Skeletal muscle satellite cell (primary cell): ENCODE measurements at regions not wholly inside any gene's neighbourhood (a gene's known extent, or its start where the extent isn't known, plus 50 kb on each side); places are given as distances from the start of the nearest gene placed in this dataset.

ENCODE experiments used
- H3K27me3 ChIP-seq: 2 replicates; pipeline ENCODE4 v1.7.0; 2013; ENCODE audit warnings: low read length; ENCODE audit not compliant: control insufficient read depth, insufficient read depth
- H3K36me3 ChIP-seq: 2 replicates; pipeline ENCODE4 v1.7.0; 2013; ENCODE audit warnings: mild to moderate bottlenecking, control low read depth, low read length; ENCODE audit not compliant: insufficient read depth
- H3K4me1 ChIP-seq: 2 replicates; pipeline ENCODE4 v1.7.0; 2013; ENCODE audit warnings: low read length; ENCODE audit not compliant: control insufficient read depth, insufficient read depth
- H3K4me2 ChIP-seq: 2 replicates; pipeline ENCODE4 v1.7.0; 2013; ENCODE audit warnings: mild to moderate bottlenecking, low read length
- H3K4me3 ChIP-seq: 2 replicates; pipeline ENCODE4 v1.7.0; 2013; ENCODE audit warnings: low read length
- H3K9ac ChIP-seq: 2 replicates; pipeline ENCODE4 v1.7.0; 2013; ENCODE audit warnings: mild to moderate bottlenecking, low read depth, low read length, moderate library complexity
- H3K9me3 ChIP-seq: replicated peaks from 2 replicates; pipeline ENCODE4 v1.7.0; 2013; ENCODE audit warnings: mild to moderate bottlenecking, control low read depth, low read length

DNA sequence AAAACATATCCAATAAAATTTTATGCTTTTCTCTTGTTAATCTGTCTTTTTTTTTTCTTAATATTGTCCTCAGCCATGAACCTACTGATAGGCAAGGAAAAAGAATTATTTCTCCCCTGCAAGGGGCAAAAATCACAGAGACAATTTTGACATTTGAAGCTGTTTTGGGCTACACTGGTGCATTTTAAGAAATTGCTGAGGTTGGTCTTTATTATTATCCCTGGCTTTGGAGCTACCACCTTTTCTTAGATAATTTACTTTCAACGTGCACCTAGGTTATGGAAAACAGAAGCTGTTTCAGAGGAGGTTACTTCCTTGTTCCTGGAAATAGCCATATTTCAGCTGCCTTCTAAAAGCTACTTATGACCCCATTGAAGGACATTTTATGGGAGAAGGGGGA lies 195.5 kb upstream of the KYNU start:
- Histone ChIP-seq H3K36me3 (no peaks in the 10 kb centered on the region), H3K4me3 (no peak overlapping the region), H3K27me3 (no peaks in the 10 kb centered on the region), H3K9ac (no peak overlapping the region), H3K9me3 (no peaks in the 10 kb centered on the region), H3K4me2 (no peak overlapping the region), H3K4me1 (no peaks in the 10 kb centered on the region)

GRCh38 chr2:142678164-142678563 lies 199.3 kb upstream of the KYNU start:
- Histone ChIP-seq H3K27me3 (no peaks in the 10 kb centered on the region), H3K4me1 (no peaks in the 10 kb centered on the region), H3K4me2 (no peak overlapping the region), H3K9ac (no peak overlapping the region), H3K9me3 (no peaks in the 10 kb centered on the region), H3K36me3 (no peaks in the 10 kb centered on the region), H3K4me3 (no peak overlapping the region)

DNA sequence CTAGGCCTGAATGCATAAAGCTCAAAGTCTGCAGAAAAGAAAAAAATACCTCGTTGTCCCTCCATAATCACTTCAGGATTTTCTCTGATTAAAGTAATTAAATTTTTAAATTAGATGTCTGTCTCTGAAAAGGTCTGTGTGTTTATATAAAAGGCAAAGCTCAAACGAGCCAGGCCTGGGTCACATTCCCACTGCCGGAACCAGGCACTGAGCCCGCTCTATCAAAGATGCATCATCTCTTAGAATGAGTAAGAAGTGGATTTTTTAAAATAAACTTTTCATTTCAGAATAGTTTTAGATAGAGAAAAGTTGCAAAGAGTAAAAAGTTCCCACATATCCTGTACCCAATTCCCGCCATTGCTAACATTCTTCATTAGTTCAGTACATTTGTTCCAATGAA lies 202.1 kb upstream of the KYNU start:
- Histone ChIP-seq H3K9me3 (no peaks in the 10 kb centered on the region), H3K9ac (no peak overlapping the region), H3K27me3 (no peaks in the 10 kb centered on the region), H3K36me3 (no peaks in the 10 kb centered on the region), H3K4me1 (no peaks in the 10 kb centered on the region), H3K4me2 (no peak overlapping the region), H3K4me3 (no peak overlapping the region)

GRCh38 chr2:142673836-142674235 lies 203.6 kb upstream of the KYNU start:
- H3K4me2 ChIP-seq: no peak overlapping the region
- no peaks in the 10 kb centered on the region for H3K9me3 ChIP-seq
- no peaks in the 10 kb centered on the region for H3K36me3 ChIP-seq
- no peak overlapping the region for H3K9ac ChIP-seq
- no peaks in the 10 kb centered on the region for H3K27me3 ChIP-seq
- H3K4me3 ChIP-seq: no peak overlapping the region
- H3K4me1 ChIP-seq: no peaks in the 10 kb centered on the region

DNA sequence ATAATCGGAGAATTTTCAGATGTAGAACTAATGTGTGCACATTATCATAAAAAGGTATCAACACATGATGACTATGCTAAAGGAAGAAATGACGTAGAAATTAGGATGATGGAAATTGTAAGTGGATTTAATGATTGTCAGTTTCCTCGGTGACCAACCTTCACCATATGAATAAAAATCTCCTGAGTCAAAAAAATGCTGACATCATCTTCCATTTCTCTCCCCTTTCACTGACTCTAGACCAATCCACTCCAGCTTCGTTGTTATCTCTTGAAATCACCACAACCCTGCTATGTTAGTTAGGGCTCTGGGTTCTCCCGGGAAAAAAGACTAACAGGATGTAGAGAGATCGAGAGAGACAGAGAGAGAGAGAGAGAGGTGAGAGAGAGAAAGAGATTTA lies 204.8 kb upstream of the KYNU start:
- no peaks in the 10 kb centered on the region for H3K27me3 ChIP-seq
- no peaks in the 10 kb centered on the region for H3K36me3 ChIP-seq
- no peak overlapping the region for H3K4me3 ChIP-seq
- no peak overlapping the region for H3K9ac ChIP-seq
- no peaks in the 10 kb centered on the region for H3K9me3 ChIP-seq
- H3K4me2 ChIP-seq: no peak overlapping the region
- no peaks in the 10 kb centered on the region for H3K4me1 ChIP-seq

DNA sequence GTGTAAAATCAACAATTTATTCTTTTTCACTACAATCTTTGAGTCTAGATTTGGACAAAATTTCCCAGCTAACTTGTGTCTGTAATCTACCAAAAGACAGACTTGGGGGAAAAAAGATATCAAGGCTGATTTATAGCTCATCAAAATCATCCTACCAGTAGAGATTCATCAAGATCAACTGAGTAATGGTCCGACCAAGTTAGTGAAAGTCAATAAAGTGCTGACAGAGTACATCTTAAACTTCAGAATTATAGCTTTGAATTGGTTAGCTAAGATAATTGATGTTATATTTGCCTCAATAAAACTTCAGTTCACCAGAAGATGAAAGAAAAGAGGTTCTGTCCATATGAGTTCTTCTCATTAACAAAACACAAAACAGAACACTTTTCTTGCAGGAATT lies 207.1 kb upstream of the KYNU start:
- H3K27me3 ChIP-seq: no peaks in the 10 kb centered on the region
- H3K4me2 ChIP-seq: no peak overlapping the region
- H3K4me3 ChIP-seq: no peak overlapping the region
- H3K36me3 ChIP-seq: no peaks in the 10 kb centered on the region
- H3K9me3 ChIP-seq: no peaks in the 10 kb centered on the region
- no peak overlapping the region for H3K9ac ChIP-seq
- H3K4me1 ChIP-seq: no peaks in the 10 kb centered on the region

DNA sequence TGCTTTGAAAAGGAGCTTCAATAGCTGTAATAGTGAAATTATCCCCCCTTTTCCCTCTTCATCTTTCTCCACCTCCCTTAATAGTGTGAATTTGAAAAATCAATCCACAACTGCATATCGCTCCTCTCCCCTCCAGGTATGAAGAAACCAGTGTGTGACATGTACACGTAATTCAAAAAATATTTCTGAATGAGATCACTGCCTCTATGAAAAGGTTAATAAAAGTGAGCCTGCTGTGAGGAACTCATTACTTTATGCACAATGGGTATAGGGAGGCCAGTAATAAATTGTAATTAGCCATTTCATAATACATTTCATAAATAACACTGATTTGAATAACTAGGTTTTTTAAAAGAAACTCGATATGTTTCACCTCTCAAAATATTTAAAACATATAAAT lies 209.0 kb upstream of the KYNU start:
- no peaks in the 10 kb centered on the region for H3K27me3 ChIP-seq
- H3K4me3 ChIP-seq: no peak overlapping the region
- no peaks in the 10 kb centered on the region for H3K4me1 ChIP-seq
- H3K9ac ChIP-seq: no peak overlapping the region
- H3K4me2 ChIP-seq: no peak overlapping the region
- H3K36me3 ChIP-seq: no peaks in the 10 kb centered on the region
- H3K9me3 ChIP-seq: no peaks in the 10 kb centered on the region

GRCh38 chr2:142665241-142665640 lies 212.2 kb upstream of the KYNU start:
- Histone ChIP-seq H3K4me1 (no peaks in the 10 kb centered on the region), H3K36me3 (no peaks in the 10 kb centered on the region)

DNA sequence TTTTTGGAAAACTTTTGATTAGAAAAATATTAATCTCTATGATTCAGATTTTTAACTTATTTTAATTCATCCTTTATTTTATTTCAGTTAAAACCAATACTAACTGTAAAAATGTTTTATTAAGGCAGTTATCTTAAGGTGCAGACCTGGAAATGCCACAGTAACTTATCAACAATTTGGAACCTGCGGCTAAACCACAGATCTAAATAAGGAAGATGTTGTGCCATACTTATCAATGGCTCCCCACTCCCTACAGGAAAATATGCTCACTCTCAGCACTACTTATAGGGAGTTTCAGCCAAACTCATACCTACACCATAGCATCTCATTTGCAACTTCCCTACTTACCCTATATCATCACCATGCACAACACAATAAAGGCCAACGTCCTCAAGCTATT lies 226.9 kb upstream of the KYNU start:
- Histone ChIP-seq H3K4me1 (no peaks in the 10 kb centered on the region), H3K4me2 (no peak overlapping the region), H3K9ac (no peak overlapping the region), H3K27me3 (no peaks in the 10 kb centered on the region), H3K36me3 (no peaks in the 10 kb centered on the region), H3K4me3 (no peak overlapping the region), H3K9me3 (no peaks in the 10 kb centered on the region)

More at GRCh38 chr2:142665241-142665640, 212.2 kb upstream of the KYNU start:
- Histone ChIP-seq H3K4me2 (no peak overlapping the region), H3K27me3 (no peaks in the 10 kb centered on the region), H3K4me3 (no peak overlapping the region), H3K9ac (no peak overlapping the region), H3K9me3 (no peaks in the 10 kb centered on the region)

GRCh38 chr2:142649581-142649980 lies 227.9 kb upstream of the KYNU start:
- H3K4me3 ChIP-seq: no peak overlapping the region
- H3K9me3 ChIP-seq: no peaks in the 10 kb centered on the region
- no peak overlapping the region for H3K4me2 ChIP-seq
- no peak overlapping the region for H3K9ac ChIP-seq
- H3K4me1 ChIP-seq: no peaks in the 10 kb centered on the region
- H3K27me3 ChIP-seq: no peaks in the 10 kb centered on the region
- no peaks in the 10 kb centered on the region for H3K36me3 ChIP-seq

DNA sequence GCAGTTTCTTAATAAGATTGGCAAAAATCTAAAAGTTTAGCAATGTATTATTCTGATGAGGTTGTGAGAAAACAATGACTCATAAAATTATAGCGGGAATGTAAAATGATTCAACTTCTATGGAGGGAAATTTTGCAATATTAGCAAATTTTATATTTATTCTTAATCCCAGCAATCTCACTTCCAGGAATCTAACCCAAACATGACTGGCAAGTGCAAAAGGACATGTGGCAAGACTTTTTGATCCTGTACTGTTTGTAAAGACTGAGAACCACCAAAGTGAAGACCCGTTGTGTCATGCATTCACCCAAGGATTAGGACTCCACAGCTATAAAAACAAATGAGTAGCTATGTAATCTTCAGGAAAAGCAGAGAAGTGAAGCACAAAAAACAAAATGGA lies 234.8 kb upstream of the KYNU start:
- H3K9ac ChIP-seq: no peak overlapping the region
- H3K9me3 ChIP-seq: no peaks in the 10 kb centered on the region
- H3K27me3 ChIP-seq: no peaks in the 10 kb centered on the region
- no peaks in the 10 kb centered on the region for H3K4me1 ChIP-seq
- no peak overlapping the region for H3K4me2 ChIP-seq
- H3K4me3 ChIP-seq: no peak overlapping the region
- no peaks in the 10 kb centered on the region for H3K36me3 ChIP-seq

- Histone ChIP-seq H3K9ac (no peak overlapping the region), H3K27me3 (peaks cover 4% of the 10 kb centered on the region), H3K4me3 (no peak overlapping the region), H3K9me3 (no peaks in the 10 kb centered on the region), H3K4me2 (no peak overlapping the region), H3K4me1 (no peaks in the 10 kb centered on the region), H3K36me3 (no peaks in the 10 kb centered on the region)
Observed at GRCh38 chr2:142629193-142629592, 248.3 kb upstream of the KYNU start.
